ENCODE measurements at regions not wholly inside any gene's neighbourhood (a gene's known extent, or its start where the extent isn't known, plus 50 kb on each side); places are given as distances from the start of the nearest gene placed in this dataset.

DNA sequence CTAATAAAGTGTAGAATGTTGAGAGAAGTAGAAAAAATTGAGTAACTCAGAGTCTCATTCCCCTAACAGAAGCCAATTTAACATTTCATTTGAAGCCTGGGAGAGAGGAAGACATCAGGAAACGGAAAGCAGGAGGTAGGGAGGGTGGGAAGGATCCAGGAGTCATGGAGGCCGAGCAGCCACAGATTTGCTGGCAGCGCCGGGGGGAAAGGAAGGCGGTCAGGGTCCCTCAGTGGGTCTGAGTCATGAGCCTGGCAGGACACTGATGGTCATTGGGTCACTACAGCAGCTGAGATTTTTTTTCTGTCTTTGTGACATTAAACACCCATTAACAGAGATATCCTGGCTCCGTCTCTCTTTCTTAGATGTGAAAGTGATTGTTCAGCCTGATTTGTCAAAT lies 248.1 kb downstream of the EFNB2 start:
- TF ChIP-seq MYC (IDR thresholded peaks at IDR 0.05; ENCODE audit: low read depth, low read length) (no peak), POLR2A (IDR thresholded peaks at IDR 0.05; ENCODE audit: extremely low read depth, insufficient read length) (no peak)
- TF ChIP-seq, protein P1, sequence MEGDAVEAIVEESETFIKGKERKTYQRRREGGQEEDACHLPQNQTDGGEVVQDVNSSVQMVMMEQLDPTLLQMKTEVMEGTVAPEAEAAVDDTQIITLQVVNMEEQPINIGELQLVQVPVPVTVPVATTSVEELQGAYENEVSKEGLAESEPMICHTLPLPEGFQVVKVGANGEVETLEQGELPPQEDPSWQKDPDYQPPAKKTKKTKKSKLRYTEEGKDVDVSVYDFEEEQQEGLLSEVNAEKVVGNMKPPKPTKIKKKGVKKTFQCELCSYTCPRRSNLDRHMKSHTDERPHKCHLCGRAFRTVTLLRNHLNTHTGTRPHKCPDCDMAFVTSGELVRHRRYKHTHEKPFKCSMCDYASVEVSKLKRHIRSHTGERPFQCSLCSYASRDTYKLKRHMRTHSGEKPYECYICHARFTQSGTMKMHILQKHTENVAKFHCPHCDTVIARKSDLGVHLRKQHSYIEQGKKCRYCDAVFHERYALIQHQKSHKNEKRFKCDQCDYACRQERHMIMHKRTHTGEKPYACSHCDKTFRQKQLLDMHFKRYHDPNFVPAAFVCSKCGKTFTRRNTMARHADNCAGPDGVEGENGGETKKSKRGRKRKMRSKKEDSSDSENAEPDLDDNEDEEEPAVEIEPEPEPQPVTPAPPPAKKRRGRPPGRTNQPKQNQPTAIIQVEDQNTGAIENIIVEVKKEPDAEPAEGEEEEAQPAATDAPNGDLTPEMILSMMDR (IDR thresholded peaks at IDR 0.05; ENCODE audit: low read depth, low read length): no peak
- TF ChIP-seq, protein P2, sequence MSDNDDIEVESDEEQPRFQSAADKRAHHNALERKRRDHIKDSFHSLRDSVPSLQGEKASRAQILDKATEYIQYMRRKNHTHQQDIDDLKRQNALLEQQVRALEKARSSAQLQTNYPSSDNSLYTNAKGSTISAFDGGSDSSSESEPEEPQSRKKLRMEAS (IDR thresholded peaks at IDR 0.05; ENCODE audit: low read depth, low read length): no peak
- H3K4me3 ChIP-seq (ENCODE audit: low read depth, low read length): no peak overlapping the region
- no peak for DNase-seq (ENCODE audit: low read depth)

DNA sequence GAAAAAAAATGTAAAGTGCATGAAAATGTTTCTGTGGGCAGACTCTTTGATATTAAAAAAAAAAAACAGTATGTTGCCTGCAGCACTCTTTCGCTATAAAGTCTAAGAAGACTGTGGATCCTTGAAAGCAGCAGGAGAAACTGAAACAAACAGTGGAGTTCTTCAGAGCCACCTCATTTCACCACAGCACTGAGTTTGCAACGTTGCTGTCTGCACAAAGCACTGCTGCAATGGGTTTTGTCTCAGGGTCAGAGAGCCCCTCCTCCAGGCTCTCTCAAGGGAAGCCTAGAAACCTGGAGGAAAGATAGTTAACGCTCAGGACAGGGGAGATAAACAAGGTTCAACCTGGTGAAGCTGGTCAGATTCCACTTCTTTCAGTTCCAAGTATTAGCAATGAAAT lies 248.7 kb downstream of the EFNB2 start:
- TF ChIP-seq POLR2A (IDR thresholded peaks at IDR 0.05; ENCODE audit: extremely low read depth, insufficient read length) (no peak), MYC (IDR thresholded peaks at IDR 0.05; ENCODE audit: low read depth, low read length) (no peak)
- TF ChIP-seq, protein P2 (IDR thresholded peaks at IDR 0.05; ENCODE audit: low read depth, low read length): no peak
- TF ChIP-seq, protein P1 (IDR thresholded peaks at IDR 0.05; ENCODE audit: low read depth, low read length): no peak
- no peak for DNase-seq (ENCODE audit: low read depth)
- no peak overlapping the region for H3K4me3 ChIP-seq (ENCODE audit: low read depth, low read length)

DNA sequence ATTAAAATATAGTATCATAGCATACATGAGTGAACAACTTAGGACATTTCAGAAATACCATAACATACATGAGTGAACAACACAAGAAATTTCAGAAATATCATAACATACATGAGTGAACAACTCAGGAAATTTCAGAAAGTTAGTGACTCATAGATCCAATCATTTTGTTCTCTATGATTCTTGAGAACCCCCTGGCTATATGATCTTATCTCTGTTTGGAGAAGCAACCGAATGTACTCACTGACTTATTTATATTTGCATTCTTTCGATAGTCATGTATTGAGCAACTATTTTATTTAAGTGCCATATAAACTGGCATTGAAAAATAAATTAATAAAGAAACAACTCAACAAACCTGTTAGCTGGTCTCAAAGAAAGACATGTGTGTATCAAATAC lies 251.1 kb downstream of the EFNB2 start:
- DNase-seq (ENCODE audit: low read depth): no peak
- no peak for TF ChIP-seq POLR2A (IDR thresholded peaks at IDR 0.05; ENCODE audit: extremely low read depth, insufficient read length)
- TF ChIP-seq MYC (IDR thresholded peaks at IDR 0.05; ENCODE audit: low read depth, low read length): no peak
- TF ChIP-seq, protein P2 (IDR thresholded peaks at IDR 0.05; ENCODE audit: low read depth, low read length): no peak
- TF ChIP-seq, protein P1 (IDR thresholded peaks at IDR 0.05; ENCODE audit: low read depth, low read length): no peak
- H3K4me3 ChIP-seq (ENCODE audit: low read depth, low read length): no peak overlapping the region

DNA sequence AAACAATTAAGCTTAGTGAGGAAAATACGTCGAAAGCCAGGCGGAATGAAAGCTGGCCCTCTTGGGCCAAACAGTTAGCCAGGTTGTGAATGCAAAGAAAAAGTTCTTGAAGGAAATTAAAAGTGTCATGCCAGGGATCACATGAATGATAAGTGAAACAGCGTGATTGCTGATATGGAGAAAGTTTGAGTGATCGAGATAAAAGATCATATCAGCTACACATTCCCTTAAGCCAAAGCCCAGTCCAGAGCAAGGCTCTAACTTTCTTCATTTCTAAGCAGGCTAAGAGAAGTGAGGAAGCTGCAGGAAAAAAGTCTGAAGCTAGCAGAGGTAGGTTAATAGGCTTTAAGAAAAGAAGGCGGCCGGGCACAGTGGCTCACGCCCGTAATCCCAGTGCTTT lies 254.0 kb downstream of the EFNB2 start:
- no peak overlapping the region for H3K4me3 ChIP-seq (ENCODE audit: low read depth, low read length)
- TF ChIP-seq, protein P2 (IDR thresholded peaks at IDR 0.05; ENCODE audit: low read depth, low read length): no peak
- TF ChIP-seq POLR2A (IDR thresholded peaks at IDR 0.05; ENCODE audit: extremely low read depth, insufficient read length) (no peak), MYC (IDR thresholded peaks at IDR 0.05; ENCODE audit: low read depth, low read length) (no peak)
- TF ChIP-seq, protein P1 (IDR thresholded peaks at IDR 0.05; ENCODE audit: low read depth, low read length): no peak
- no peak for DNase-seq (ENCODE audit: low read depth)

DNA sequence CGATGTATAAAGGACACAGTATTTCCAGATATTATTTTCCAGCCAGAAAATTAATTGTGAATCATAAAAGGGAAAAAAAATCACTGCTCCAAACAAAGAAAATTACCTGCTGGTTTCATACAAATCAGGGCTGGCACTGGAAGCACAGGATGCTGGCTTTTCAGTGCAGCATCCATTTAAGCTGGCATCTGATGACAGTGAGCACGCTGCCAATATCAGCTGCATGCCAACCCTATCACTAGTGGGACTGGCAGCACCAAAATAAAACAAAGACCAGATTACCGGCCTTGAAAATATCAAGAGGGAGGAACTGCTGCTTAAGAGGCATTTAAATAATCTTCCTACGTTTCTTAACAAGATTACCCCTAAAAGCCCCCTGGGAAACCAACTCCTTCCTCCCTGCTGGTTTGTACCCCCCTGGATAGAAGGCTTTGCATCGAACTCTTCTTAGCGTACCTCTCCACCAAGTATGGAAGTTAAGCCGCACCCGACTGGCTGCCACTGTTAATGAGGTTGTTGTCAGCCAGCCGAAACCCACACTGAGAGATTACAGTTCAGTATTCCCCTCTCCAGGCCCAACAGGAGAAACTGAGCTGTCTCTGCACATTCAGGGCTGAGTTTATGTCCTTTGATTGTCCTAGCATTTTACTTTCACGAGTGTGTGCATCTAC lies 257.8 kb downstream of the EFNB2 start:
- TF ChIP-seq MYC (IDR thresholded peaks at IDR 0.05; ENCODE audit: low read depth, low read length): no peak
- TF ChIP-seq, protein P2 (IDR thresholded peaks at IDR 0.05; ENCODE audit: low read depth, low read length): no peak
- TF ChIP-seq POLR2A (IDR thresholded peaks at IDR 0.05; ENCODE audit: extremely low read depth, insufficient read length): no peak
- DNase-seq (ENCODE audit: low read depth): no peak
- H3K4me3 ChIP-seq (ENCODE audit: low read depth, low read length): no peak overlapping the region

DNA sequence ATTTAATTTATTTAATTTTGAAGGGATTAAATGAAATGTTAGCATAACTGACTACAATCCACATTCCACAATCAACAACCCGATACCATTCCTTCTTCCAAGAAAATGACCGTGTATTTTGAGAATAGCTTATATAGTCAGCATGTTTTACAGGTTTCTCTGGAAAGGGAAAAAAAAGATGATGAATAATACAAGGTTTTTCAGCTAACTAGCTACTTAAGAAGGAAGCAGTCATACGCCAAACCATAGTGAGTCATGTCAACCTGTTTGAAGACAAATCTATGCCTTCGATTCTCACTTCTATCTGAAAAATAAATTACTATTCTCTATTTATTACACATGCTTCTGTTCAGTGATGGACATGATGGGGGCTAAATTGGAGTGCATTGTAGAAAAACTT lies 258.6 kb downstream of the EFNB2 start:
- no peak for DNase-seq (ENCODE audit: low read depth)
- H3K4me3 ChIP-seq (ENCODE audit: low read depth, low read length): no peak overlapping the region
- TF ChIP-seq, protein P2 (IDR thresholded peaks at IDR 0.05; ENCODE audit: low read depth, low read length): no peak
- TF ChIP-seq POLR2A (IDR thresholded peaks at IDR 0.05; ENCODE audit: extremely low read depth, insufficient read length): no peak
- no peak for TF ChIP-seq MYC (IDR thresholded peaks at IDR 0.05; ENCODE audit: low read depth, low read length)
- TF ChIP-seq, protein P1 (IDR thresholded peaks at IDR 0.05; ENCODE audit: low read depth, low read length): no peak

Measured in NB4 (cell line).